H1 (cell line): ENCODE measurements at regions not wholly inside any gene's neighbourhood (a gene's known extent, or its start where the extent isn't known, plus 50 kb on each side); places are given as distances from the start of the nearest gene placed in this dataset.

Experiments
- CTCF ChIA-PET: fragments of 300-600 bp; sonication (Branson Sonifier 250); formaldehyde crosslinking; loops from one replicate; lab custom pipeline; 2021; ENCODE audit not compliant: partially characterized antibody; lab: Charles Lee
- POLR2A ChIA-PET: fragments of 300-600 bp; sonication (Branson Sonifier 250); formaldehyde crosslinking; loops from one replicate; lab custom pipeline; 2021; ENCODE audit warnings: inconsistent platforms; ENCODE audit not compliant: partially characterized antibody; lab: Charles Lee
- DNase-seq, 2 experiments: peaks; one replicate each; pipeline versions ENCODE4 v3.0.0 to v3.0.0-alpha.2; 2010 to 2022; ENCODE audit warnings: low spot score in 2 of 2, low read depth in 1 of 2, mixed read lengths in 1 of 2
- FAIRE-seq: peaks from 2 replicates; lab custom pipeline; 2011; peaks lifted over from hg19 to GRCh38; lab: Jason Lieb, UNC
- H2AFZ ChIP-seq: 2 replicates; pipeline ENCODE4 v1.8.1; 2012; ENCODE audit warnings: low read length, inconsistent platforms
- H2AK5ac ChIP-seq: 2 replicates; pipeline ENCODE4 v1.6.1; 2013; ENCODE audit warnings: low read depth, low read length
- H2BK120ac ChIP-seq: replicated peaks from 2 replicates; pipeline ENCODE3; 2013; ENCODE audit warnings: low read depth, low read length, inconsistent platforms
- H2BK12ac ChIP-seq: 2 replicates; pipeline ENCODE4 v1.6.1; 2013; ENCODE audit warnings: low read depth, low read length
- H2BK15ac ChIP-seq: 2 replicates; pipeline ENCODE4 v1.6.1; 2013; ENCODE audit warnings: low read length
- H2BK20ac ChIP-seq: 2 replicates; pipeline ENCODE4 v1.6.1; 2013; ENCODE audit warnings: low read length
- H2BK5ac ChIP-seq: 2 replicates; pipeline ENCODE4 v1.6.1; 2013; ENCODE audit warnings: low read depth, low read length
- H3K14ac ChIP-seq: 2 replicates; pipeline ENCODE4 v1.6.1; 2013; ENCODE audit warnings: inconsistent platforms; ENCODE audit not compliant: insufficient read length
- H3K18ac ChIP-seq: 2 replicates; pipeline ENCODE4 v1.6.1; 2013; ENCODE audit warnings: low read length; ENCODE audit errors: extremely low read depth
- H3K23ac ChIP-seq: 2 replicates; pipeline ENCODE4 v1.6.1; 2013; ENCODE audit warnings: inconsistent platforms; ENCODE audit not compliant: insufficient read length
- H3K23me2 ChIP-seq: 2 replicates; pipeline ENCODE4 v1.6.1; 2013; ENCODE audit warnings: low read depth, low read length
- H3K27ac ChIP-seq: 2 replicates; pipeline ENCODE4 v1.6.1; 2011; ENCODE audit warnings: low read depth, low read length, inconsistent platforms
- H3K27me3 ChIP-seq, 4 experiments: replicated peaks in 1 of 4; 1 replicate in 1 of 4; 2 replicates in 3 of 4; pipeline versions ENCODE4 v1.6.1 to v1.8.1; 2011 to 2013; ENCODE audit warnings: low read length in 3 of 4, mild to moderate bottlenecking in 3 of 4, inconsistent platforms in 2 of 4, mixed read lengths in 2 of 4, moderate library complexity in 1 of 4; ENCODE audit not compliant: control insufficient read depth in 3 of 4, insufficient read depth in 3 of 4; ENCODE audit errors: extremely low read depth in 1 of 4
- H3K36me3 ChIP-seq, 4 experiments: 2 replicates each; pipeline versions ENCODE4 v1.6.1 to v1.8.1; 2011 to 2013; ENCODE audit warnings: mild to moderate bottlenecking in 4 of 4, low read length in 3 of 4, moderate library complexity in 2 of 4, control low read depth in 1 of 4, inconsistent platforms in 1 of 4; ENCODE audit not compliant: insufficient read depth in 4 of 4, control insufficient read depth in 2 of 4
- H3K4ac ChIP-seq: replicated peaks from 2 replicates; pipeline ENCODE3; 2013; ENCODE audit warnings: low read length, low read depth, mixed read lengths, inconsistent platforms; ENCODE audit not compliant: insufficient read length
- H3K4me1 ChIP-seq, 4 experiments: replicated peaks in 1 of 4; 1 replicate in 1 of 4; 2 replicates in 3 of 4; pipeline versions ENCODE4 v1.6.1 to v1.8.1; 2011 to 2013; ENCODE audit warnings: low read length in 3 of 4, inconsistent platforms in 2 of 4, mixed read lengths in 1 of 4; ENCODE audit not compliant: insufficient read depth in 4 of 4, control insufficient read depth in 3 of 4
- H3K4me2 ChIP-seq, 2 experiments: 2 replicates each; pipeline versions ENCODE4 v1.6.1 to v1.8.1; 2011 to 2013; ENCODE audit warnings: low read depth in 2 of 2, low read length in 2 of 2, control low read depth in 1 of 2, inconsistent platforms in 1 of 2, mild to moderate bottlenecking in 1 of 2; ENCODE audit not compliant: insufficient read depth in 1 of 2
- H3K4me3 ChIP-seq, 4 experiments: fragments of 200-600, 300-600 bp in 1 of 4; sonication (generic), shearing (Covaris generic), sonication (Bioruptor Twin) in 1 of 4; 2 replicates each; pipeline versions ENCODE4 v1.5.1 to v1.8.1; 2011 to 2016; ENCODE audit warnings: low read length in 4 of 4, low read depth in 3 of 4, control low read depth in 2 of 4, inconsistent platforms in 2 of 4, mild to moderate bottlenecking in 2 of 4, mixed read lengths in 1 of 4, moderate library complexity in 1 of 4; ENCODE audit not compliant: insufficient read depth in 2 of 4; ENCODE audit errors: extremely low read depth in 1 of 4
- H3K56ac ChIP-seq: replicated peaks from 2 replicates; pipeline ENCODE3; 2013; ENCODE audit warnings: low read depth, mild to moderate bottlenecking, mixed read lengths, low read length, inconsistent platforms; ENCODE audit not compliant: insufficient read length
- H3K79me1 ChIP-seq: 2 replicates; pipeline ENCODE4 v1.6.1; 2013; ENCODE audit warnings: low read depth, low read length, control low read depth
- H3K79me2 ChIP-seq, 2 experiments: 2 replicates each; pipeline versions ENCODE4 v1.6.1 to v1.8.1; 2012 to 2013; ENCODE audit warnings: low read length in 2 of 2, mild to moderate bottlenecking in 2 of 2, inconsistent platforms in 1 of 2; ENCODE audit not compliant: insufficient read depth in 2 of 2, control insufficient read depth in 1 of 2
- H3K9ac ChIP-seq, 4 experiments: replicated peaks in 1 of 4; 1 replicate in 1 of 4; 2 replicates in 3 of 4; pipeline versions ENCODE4 v1.6.1 to v1.8.1; 2011 to 2013; ENCODE audit warnings: low read depth in 3 of 4, low read length in 3 of 4, control low read depth in 2 of 4, mild to moderate bottlenecking in 2 of 4, moderate library complexity in 2 of 4, inconsistent platforms in 1 of 4; ENCODE audit errors: extremely low read depth in 1 of 4
- H3K9me3 ChIP-seq, 2 experiments: 2 replicates each; pipeline versions ENCODE4 v1.6.1 to v1.8.1; 2012 to 2013; ENCODE audit warnings: mild to moderate bottlenecking in 2 of 2, moderate library complexity in 2 of 2, control low read depth in 1 of 2, inconsistent platforms in 1 of 2, low read depth in 1 of 2, low read length in 1 of 2, mixed read lengths in 1 of 2; ENCODE audit not compliant: insufficient read depth in 2 of 2
- H4K20me1 ChIP-seq, 2 experiments: replicated peaks in 1 of 2; 2 replicates each; pipeline versions ENCODE3 to v1.8.1; 2011 to 2013; ENCODE audit warnings: inconsistent platforms in 2 of 2, low read length in 2 of 2, mild to moderate bottlenecking in 1 of 2; ENCODE audit not compliant: insufficient read depth in 2 of 2, control insufficient read depth in 1 of 2
- H4K5ac ChIP-seq: 2 replicates; pipeline ENCODE4 v1.6.1; 2013; ENCODE audit warnings: low read length, low read depth, mixed read lengths, inconsistent platforms; ENCODE audit not compliant: insufficient read length
- H4K8ac ChIP-seq: 2 replicates; pipeline ENCODE4 v1.8.0; 2013; ENCODE audit warnings: mild to moderate bottlenecking, moderate library complexity, low read length, inconsistent platforms; ENCODE audit not compliant: insufficient read depth; ENCODE audit errors: extremely low read depth
- H4K91ac ChIP-seq: replicated peaks from 2 replicates; pipeline ENCODE3; 2013; ENCODE audit warnings: low read length, mixed read lengths, inconsistent platforms; ENCODE audit not compliant: insufficient read length
- CTBP2 ChIP-seq: IDR thresholded peaks from 2 replicates; pipeline ENCODE4 v1.7.0; 2011; ENCODE audit warnings: borderline replicate concordance, mild to moderate bottlenecking, moderate library complexity, mixed read lengths, low read length; ENCODE audit not compliant: insufficient read depth, insufficient read length
- GABPA ChIP-seq: IDR thresholded peaks from 2 replicates; pipeline ENCODE4 v1.6.1; 2011; ENCODE audit warnings: mild to moderate bottlenecking, low read length, moderate library complexity, borderline replicate concordance; ENCODE audit not compliant: insufficient read depth
- JUND ChIP-seq: IDR thresholded peaks from 2 replicates; pipeline ENCODE4 v1.6.1; 2011; ENCODE audit warnings: mild to moderate bottlenecking, improper control_type of control experiment, low read length
- RBBP5 ChIP-seq: IDR thresholded peaks from 2 replicates; pipeline ENCODE4 v1.7.1; 2012; ENCODE audit warnings: low read depth, mild to moderate bottlenecking, inconsistent platforms, low read length, moderate library complexity, borderline replicate concordance
- SIX5 ChIP-seq: IDR thresholded peaks from 2 replicates; pipeline ENCODE4 v1.6.1; 2011; ENCODE audit warnings: mild to moderate bottlenecking, low read depth, low read length
- SP1 ChIP-seq: IDR thresholded peaks from 2 replicates; pipeline ENCODE4 v1.6.1; 2011; ENCODE audit warnings: low read depth, low read length
- SP4 ChIP-seq: IDR thresholded peaks from 2 replicates; pipeline ENCODE4 v1.6.1; 2012; ENCODE audit warnings: low read length, inconsistent platforms
- SUZ12 ChIP-seq: fragments of 200-600 bp; sonication (generic); IDR thresholded peaks from 2 replicates; pipeline ENCODE4 v1.6.1; 2012; ENCODE audit warnings: mild to moderate bottlenecking, inconsistent platforms, low read length, moderate library complexity, mixed read lengths
- YY1 ChIP-seq: IDR thresholded peaks from 2 replicates; pipeline ENCODE4 v1.6.1; 2011; ENCODE audit warnings: low read depth, mild to moderate bottlenecking, low read length
- WGBS, 2 experiments: shearing (Covaris generic) in 1 of 2; methylation state at CpG; one replicate each; pipeline versions ENCODE4 v1.1.6 to v1.1.7; 2013 to 2015; ENCODE audit warnings: low lambda C conversion rate in 2 of 2, mixed read lengths in 2 of 2, inconsistent platforms in 1 of 2, low coverage in 1 of 2, missing lambda C conversion rate in 1 of 2; ENCODE audit not compliant: insufficient replicate concordance in 2 of 2, insufficient coverage in 1 of 2, insufficient read length in 1 of 2; ENCODE audit errors: extremely low coverage in 1 of 2, missing lambda C conversion rate in 1 of 2; 5-methylcytosine and 5-hydroxymethylcytosine counted together
- TF ChIP-seq, protein P1 (sequence below): IDR thresholded peaks from 2 replicates; pipeline ENCODE4 v1.6.1; 2012; ENCODE audit warnings: low read length, inconsistent platforms

DNA sequence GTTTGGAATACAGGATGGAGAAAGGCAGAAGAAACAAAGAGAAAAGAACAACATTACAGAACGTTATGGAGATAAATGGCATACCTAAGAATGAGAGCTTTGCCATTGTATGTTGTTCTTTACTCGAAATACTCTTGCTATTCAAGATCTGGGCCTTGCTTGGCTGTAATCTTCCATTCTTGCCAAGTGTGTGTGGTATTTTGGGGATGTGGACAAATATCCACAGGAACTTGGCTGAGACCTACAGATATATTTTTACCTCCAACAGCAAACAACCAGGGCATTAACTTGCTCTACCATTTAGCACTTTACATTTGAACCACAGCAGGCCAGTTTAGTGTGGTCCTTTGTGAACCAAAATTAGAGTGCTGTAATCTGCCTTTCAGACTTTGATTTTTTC, 76.3 kb downstream of the DKK1 start:
- Histone ChIP-seq H2BK120ac (no peak overlapping the region), H2BK12ac (no peak overlapping the region), H3K14ac (no peak overlapping the region), H3K4me1 (no peaks in the 10 kb centered on the region), H2BK20ac (no peak overlapping the region), H3K27me3 (no peaks in the 10 kb centered on the region), H2BK5ac (no peak overlapping the region), H3K9ac (no peak overlapping the region), H3K36me3 (no peaks in the 10 kb centered on the region), H3K4me3 (no peak overlapping the region), H4K8ac (no peak overlapping the region), H4K5ac (no peak overlapping the region), H3K27ac (no peak overlapping the region), H3K18ac (no peak overlapping the region), H3K79me2 (no peaks in the 10 kb centered on the region), H2AK5ac (no peak overlapping the region), H3K79me1 (no peaks in the 10 kb centered on the region), H2AFZ (no peak overlapping the region), H4K20me1 (no peaks in the 10 kb centered on the region), H2BK15ac (no peak overlapping the region), H3K4ac (no peak overlapping the region), H4K91ac (no peak overlapping the region), H3K9me3 (no peaks in the 10 kb centered on the region), H3K56ac (no peak overlapping the region), H3K4me2 (no peak overlapping the region), H3K23me2 (no peaks in the 10 kb centered on the region), H3K23ac (no peak overlapping the region)
- FAIRE-seq = no peak
- ChIA-PET CTCF (no interaction called here), POLR2A (interaction anchor here (0.7 kb wide), 1 partner anchor 46 kb away, joined by 3 read pairs; no protein-coding TSS in a partner anchor)
- TF ChIP-seq, protein P1, sequence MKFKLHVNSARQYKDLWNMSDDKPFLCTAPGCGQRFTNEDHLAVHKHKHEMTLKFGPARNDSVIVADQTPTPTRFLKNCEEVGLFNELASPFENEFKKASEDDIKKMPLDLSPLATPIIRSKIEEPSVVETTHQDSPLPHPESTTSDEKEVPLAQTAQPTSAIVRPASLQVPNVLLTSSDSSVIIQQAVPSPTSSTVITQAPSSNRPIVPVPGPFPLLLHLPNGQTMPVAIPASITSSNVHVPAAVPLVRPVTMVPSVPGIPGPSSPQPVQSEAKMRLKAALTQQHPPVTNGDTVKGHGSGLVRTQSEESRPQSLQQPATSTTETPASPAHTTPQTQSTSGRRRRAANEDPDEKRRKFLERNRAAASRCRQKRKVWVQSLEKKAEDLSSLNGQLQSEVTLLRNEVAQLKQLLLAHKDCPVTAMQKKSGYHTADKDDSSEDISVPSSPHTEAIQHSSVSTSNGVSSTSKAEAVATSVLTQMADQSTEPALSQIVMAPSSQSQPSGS = no peak
- TF ChIP-seq SP4 = no peak
- TF ChIP-seq CTBP2 = no peak
- TF ChIP-seq RBBP5 = no peak
- TF ChIP-seq YY1 = no peak
- TF ChIP-seq SIX5 = no peak
- TF ChIP-seq GABPA = no peak
- no peak for TF ChIP-seq SP1
- no peak for TF ChIP-seq SUZ12
- TF ChIP-seq JUND = no peak
- WGBS, 2 experiments = 85% methylated on average over 2 of the region's 2 CpGs; no CpG with 5 or more reads in 1 of the 2 experiments
- no peak for DNase-seq
